ENCODE measurements at regions not wholly inside any gene's neighbourhood (a gene's known extent, or its start where the extent isn't known, plus 50 kb on each side); places are given as distances from the start of the nearest gene placed in this dataset.

- TF ChIP-seq FOXM1 (IDR thresholded peaks at IDR 0.05; ENCODE audit: borderline replicate concordance), result no peak
- TF ChIP-seq FOXK2 (IDR thresholded peaks at IDR 0.05), result no peak
Measured at GRCh38 chr12:39237004-39237403, 205.9 kb downstream of the KIF21A start.
